ENCODE measurements at regions not wholly inside any gene's neighbourhood (a gene's known extent, or its start where the extent isn't known, plus 50 kb on each side); places are given as distances from the start of the nearest gene placed in this dataset.

DNA sequence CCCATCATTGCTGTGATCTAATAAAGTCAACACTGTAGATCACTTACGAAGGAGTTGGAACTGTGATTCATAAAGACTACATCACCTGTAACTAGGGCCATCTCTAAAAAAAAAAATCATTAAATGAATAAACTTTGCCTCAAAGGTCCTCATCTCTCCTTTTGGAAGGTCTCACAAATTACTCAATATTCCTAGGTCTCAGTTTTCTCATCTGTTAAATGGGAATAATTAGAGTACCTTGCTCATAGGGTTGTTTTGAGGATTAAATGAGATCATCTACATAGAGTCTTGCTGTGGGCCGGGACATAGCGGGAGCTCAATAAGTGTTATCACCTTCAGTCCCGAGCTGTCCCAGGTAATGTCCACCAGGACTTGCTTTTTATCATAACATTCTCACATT is 335.1 kb upstream of the PROK2 start:
- CTCF ChIA-PET = interaction anchor here (0.7 to 0.9 kb wide), 2 partner anchors 49 to 65 kb away, joined by 3 to 4 read pairs; no protein-coding TSS in a partner anchor
- POLR2A ChIA-PET = no interaction called here

DNA sequence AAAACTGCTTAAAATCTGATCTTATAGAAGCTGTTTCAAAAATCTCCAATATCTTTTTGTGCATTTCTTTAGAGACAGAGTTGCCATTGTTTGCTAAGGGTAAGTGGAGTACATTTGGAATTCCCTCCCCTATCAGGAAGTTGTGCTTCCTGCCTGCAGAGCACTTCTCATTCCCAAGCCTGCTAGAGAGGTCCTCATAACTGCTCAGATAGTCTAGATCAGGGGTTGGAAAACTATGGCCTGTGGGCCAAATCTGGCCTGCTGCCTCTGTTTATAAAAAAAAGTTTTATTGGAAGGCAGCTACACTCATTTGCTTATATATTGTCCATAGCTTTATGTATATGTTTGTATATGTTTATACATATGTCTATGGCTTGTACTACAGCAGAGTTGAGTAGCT is 333.7 kb upstream of the PROK2 start:
- H3K27ac Mint-ChIP-seq (ENCODE audit: low read depth, unreplicated experiment) = no peak overlapping the region
- H3K4me1 Mint-ChIP-seq (ENCODE audit: insufficient read depth, unreplicated experiment) = peaks cover 30% of the 10 kb centered on the region
- ChIA-PET CTCF (interaction anchor here (0.6 to 0.8 kb wide), 4 partner anchors 23 to 704 kb away, joined by 3 to 5 read pairs (median 3); no protein-coding TSS in a partner anchor), POLR2A (interaction anchor here (0.6 kb wide), 1 partner anchor 758 kb away, joined by 6 read pairs; no protein-coding TSS in a partner anchor)
- intact Hi-C loops (cut with micrococcal nuclease) = no loop called here
- no peaks in the 10 kb centered on the region for H3K27me3 Mint-ChIP-seq (ENCODE audit: insufficient read depth, unreplicated experiment)
- no peak for DNase-seq (ENCODE audit: unreplicated experiment)
- H3K4me3 Mint-ChIP-seq (ENCODE audit: unreplicated experiment) = no peak overlapping the region
- TF ChIP-seq, protein P1, sequence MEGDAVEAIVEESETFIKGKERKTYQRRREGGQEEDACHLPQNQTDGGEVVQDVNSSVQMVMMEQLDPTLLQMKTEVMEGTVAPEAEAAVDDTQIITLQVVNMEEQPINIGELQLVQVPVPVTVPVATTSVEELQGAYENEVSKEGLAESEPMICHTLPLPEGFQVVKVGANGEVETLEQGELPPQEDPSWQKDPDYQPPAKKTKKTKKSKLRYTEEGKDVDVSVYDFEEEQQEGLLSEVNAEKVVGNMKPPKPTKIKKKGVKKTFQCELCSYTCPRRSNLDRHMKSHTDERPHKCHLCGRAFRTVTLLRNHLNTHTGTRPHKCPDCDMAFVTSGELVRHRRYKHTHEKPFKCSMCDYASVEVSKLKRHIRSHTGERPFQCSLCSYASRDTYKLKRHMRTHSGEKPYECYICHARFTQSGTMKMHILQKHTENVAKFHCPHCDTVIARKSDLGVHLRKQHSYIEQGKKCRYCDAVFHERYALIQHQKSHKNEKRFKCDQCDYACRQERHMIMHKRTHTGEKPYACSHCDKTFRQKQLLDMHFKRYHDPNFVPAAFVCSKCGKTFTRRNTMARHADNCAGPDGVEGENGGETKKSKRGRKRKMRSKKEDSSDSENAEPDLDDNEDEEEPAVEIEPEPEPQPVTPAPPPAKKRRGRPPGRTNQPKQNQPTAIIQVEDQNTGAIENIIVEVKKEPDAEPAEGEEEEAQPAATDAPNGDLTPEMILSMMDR (IDR thresholded peaks at IDR 0.05; ENCODE audit: unreplicated experiment) = no peak
- BruUV-seq (replicated peaks) = no TSS peak
- H3K36me3 Mint-ChIP-seq (ENCODE audit: insufficient read depth, unreplicated experiment) = no peaks in the 10 kb centered on the region
- no peaks in the 10 kb centered on the region for H3K9me3 Mint-ChIP-seq (ENCODE audit: unreplicated experiment)

More for the DNA sequence above, 335.1 kb upstream of the PROK2 start:
- no TSS peak for BruUV-seq (replicated peaks)
- Mint-ChIP-seq H3K36me3 (ENCODE audit: insufficient read depth, unreplicated experiment) (no peaks in the 10 kb centered on the region), H3K4me1 (ENCODE audit: insufficient read depth, unreplicated experiment) (peaks cover 26% of the 10 kb centered on the region), H3K4me3 (ENCODE audit: unreplicated experiment) (no peak overlapping the region), H3K9me3 (ENCODE audit: unreplicated experiment) (no peaks in the 10 kb centered on the region), H3K27me3 (ENCODE audit: insufficient read depth, unreplicated experiment) (no peaks in the 10 kb centered on the region), H3K27ac (ENCODE audit: low read depth, unreplicated experiment) (no peak overlapping the region)
- DNase-seq (ENCODE audit: unreplicated experiment) = no peak
- intact Hi-C loops (cut with micrococcal nuclease) = no loop called here
- TF ChIP-seq, protein P1 (IDR thresholded peaks at IDR 0.05; ENCODE audit: unreplicated experiment) = no peak

DNA sequence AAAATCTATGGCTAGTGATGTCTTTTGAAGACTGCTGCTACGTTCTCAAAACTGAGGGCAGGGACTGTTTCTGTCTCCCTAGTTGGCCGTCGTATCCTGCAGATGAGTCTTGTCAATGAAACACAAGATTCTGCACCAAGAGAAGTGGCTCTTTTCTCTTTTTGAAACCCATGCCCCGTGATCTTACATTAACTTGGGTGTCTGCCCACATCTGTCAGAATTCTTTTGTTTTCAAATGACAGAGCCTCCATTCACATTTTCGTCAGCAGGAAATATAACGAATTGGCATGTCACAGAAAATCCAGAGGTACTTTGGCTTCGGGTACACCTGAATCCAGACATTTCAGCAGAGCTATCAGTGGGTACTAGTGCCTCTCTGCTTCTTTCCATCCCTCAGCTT is 331.3 kb upstream of the PROK2 start:
- BruUV-seq (replicated peaks) = no TSS peak
- ChIA-PET CTCF (interaction anchor here (0.6 to 0.7 kb wide), 3 partner anchors 149 to 1116 kb away, joined by 3 to 5 read pairs (median 4); no protein-coding TSS in a partner anchor), POLR2A (interaction anchor here (1.1 to 2.1 kb wide), 3 partner anchors 8 to 54 kb away, joined by 3 to 7 read pairs (median 5); no protein-coding TSS in a partner anchor)
- no peaks in the 10 kb centered on the region for H3K9me3 Mint-ChIP-seq (ENCODE audit: unreplicated experiment)
- intact Hi-C loops (cut with micrococcal nuclease) = no loop called here
- no peak overlapping the region for H3K27ac Mint-ChIP-seq (ENCODE audit: low read depth, unreplicated experiment)
- TF ChIP-seq, protein P1 (IDR thresholded peaks at IDR 0.05; ENCODE audit: unreplicated experiment) = no peak
- no peaks in the 10 kb centered on the region for H3K27me3 Mint-ChIP-seq (ENCODE audit: insufficient read depth, unreplicated experiment)
- H3K4me1 Mint-ChIP-seq (ENCODE audit: insufficient read depth, unreplicated experiment) = peaks cover 27% of the 10 kb centered on the region
- no peaks in the 10 kb centered on the region for H3K36me3 Mint-ChIP-seq (ENCODE audit: insufficient read depth, unreplicated experiment)
- DNase-seq (ENCODE audit: unreplicated experiment) = no peak
- no peak overlapping the region for H3K4me3 Mint-ChIP-seq (ENCODE audit: unreplicated experiment)

DNA sequence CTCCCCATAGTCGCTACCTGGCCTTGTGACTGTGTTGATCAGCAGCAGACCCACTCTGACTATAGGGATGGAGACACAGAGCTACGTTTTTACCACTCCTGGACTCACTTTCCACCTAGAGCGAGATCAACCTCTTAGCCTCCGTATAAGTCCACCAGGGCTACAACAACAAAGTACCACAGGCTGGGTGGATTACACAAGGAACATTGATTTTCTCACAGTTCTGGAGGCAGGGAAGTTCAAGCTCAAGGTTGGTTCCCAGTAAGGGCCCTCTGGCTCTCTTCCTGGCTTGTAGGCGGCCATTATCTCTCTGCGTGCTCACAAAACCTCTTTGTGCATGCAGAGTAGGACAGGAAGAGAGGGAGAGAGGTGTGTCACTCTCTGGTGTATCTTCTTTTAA is 330.4 kb upstream of the PROK2 start:
- peaks cover 20% of the 10 kb centered on the region for H3K4me1 Mint-ChIP-seq (ENCODE audit: insufficient read depth, unreplicated experiment)
- no peaks in the 10 kb centered on the region for H3K36me3 Mint-ChIP-seq (ENCODE audit: insufficient read depth, unreplicated experiment)
- H3K27ac Mint-ChIP-seq (ENCODE audit: low read depth, unreplicated experiment) = peak overlapping the region; percentile 55
- DNase-seq (ENCODE audit: unreplicated experiment) = no peak
- intact Hi-C loops (cut with micrococcal nuclease) = no loop called here
- TF ChIP-seq, protein P1 (IDR thresholded peaks at IDR 0.05; ENCODE audit: unreplicated experiment) = no peak
- no peaks in the 10 kb centered on the region for H3K9me3 Mint-ChIP-seq (ENCODE audit: unreplicated experiment)
- H3K4me3 Mint-ChIP-seq (ENCODE audit: unreplicated experiment) = no peak overlapping the region
- no TSS peak for BruUV-seq (replicated peaks)
- ChIA-PET CTCF (interaction anchor here (0.6 to 0.7 kb wide), 4 partner anchors 14 to 551 kb away, joined by 3 to 5 read pairs (median 3); no protein-coding TSS in a partner anchor), POLR2A (interaction anchor here (1.0 to 2.1 kb wide), 4 partner anchors 9 to 221 kb away, joined by 3 to 7 read pairs (median 4); no protein-coding TSS in a partner anchor)
- H3K27me3 Mint-ChIP-seq (ENCODE audit: insufficient read depth, unreplicated experiment) = no peaks in the 10 kb centered on the region

Measured in MCF 10A (cell line).